Prostate gland (tissue), 2 donors: ENCODE measurements at regions not wholly inside any gene's neighbourhood (a gene's known extent, or its start where the extent isn't known, plus 50 kb on each side); places are given as distances from the start of the nearest gene placed in this dataset.

Experiments used
- DNase-seq: peaks from one replicate; pipeline ENCODE4 v3.0.0-alpha.2; 2019; ENCODE audit warnings: low spot score
- H3K27ac ChIP-seq, 2 donors: fragments of 200-600 bp; sonication (generic); 2 replicates each; pipeline ENCODE4 v1.5.1; 2017 to 2019
- H3K27me3 ChIP-seq: fragments of 200-600 bp; sonication (generic); replicated peaks from 2 replicates; pipeline ENCODE4 v1.5.1; 2019; ENCODE audit not compliant: insufficient read depth
- H3K36me3 ChIP-seq, 2 donors: fragments of 200-600 bp; sonication (generic); 1 replicate in 1 of 2; 2 replicates in 1 of 2; pipeline versions ENCODE4 v1.5.1 to v1.8.1; 2017 to 2019
- H3K4me1 ChIP-seq: fragments of 200-600 bp; sonication (generic); replicated peaks from 2 replicates; pipeline ENCODE4 v1.5.1; 2019
- H3K4me3 ChIP-seq, 2 donors: fragments of 200-600 bp; sonication (generic); 2 replicates each; pipeline ENCODE4 v1.5.1; 2017 to 2019
- H3K9me3 ChIP-seq: fragments of 200-600 bp; sonication (generic); 2 replicates; pipeline ENCODE4 v1.5.1; 2017
- POLR2A ChIP-seq: fragments of 450-650 bp; IDR thresholded peaks from one replicate; pipeline ENCODE4 v1.6.1; 2016; ENCODE audit warnings: antibody characterized with exemption, mild to moderate bottlenecking
- POLR2AphosphoS5 ChIP-seq: sonication (generic); formaldehyde crosslinking; IDR thresholded peaks from one replicate; pipeline ENCODE4 v1.6.1; 2017; ENCODE audit warnings: antibody characterized with exemption
- WGBS: methylation state at CpG from one replicate; pipeline ENCODE4 v1.1.5; 2018; 5-methylcytosine and 5-hydroxymethylcytosine counted together
- intact Hi-C: fragments of 100-400 bp; cut with DNase I; formaldehyde crosslinking; loops from one replicate; pipeline ENCODE4 v1.14.2; 2022
- TF ChIP-seq, protein P1 (sequence below), 4 experiments: fragments of 200-600 bp in 2 of 4; fragments of 450-650 bp in 2 of 4; sonication (generic) in 2 of 4; IDR thresholded peaks; 1 replicate in 3 of 4; 2 replicates in 1 of 4; pipeline ENCODE4 v1.5.1; 2016 to 2019; ENCODE audit warnings: antibody characterized with exemption in 4 of 4, mild to moderate bottlenecking in 2 of 4, moderate library complexity in 2 of 4

DNA sequence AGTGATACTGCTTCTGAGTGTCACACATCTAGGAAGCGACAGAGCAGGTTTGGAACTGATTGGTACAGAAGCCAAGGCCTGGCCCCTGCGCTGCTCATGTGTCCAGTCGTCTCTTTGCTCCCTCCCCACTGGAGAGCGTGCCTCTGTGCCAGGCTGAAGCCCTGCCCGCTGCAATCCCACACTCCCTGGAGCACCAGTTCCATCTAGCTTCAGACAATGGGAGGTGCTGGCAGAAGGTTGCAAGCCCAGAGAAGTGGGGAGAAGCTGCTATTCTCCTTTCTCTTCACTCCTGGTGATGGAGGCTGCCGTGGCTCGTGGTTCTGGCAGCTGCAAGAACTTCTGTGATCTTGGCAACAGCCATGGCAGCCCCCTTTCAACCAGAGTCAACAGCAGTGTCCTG lies 250.9 kb downstream of the MATN1 start:
- Histone ChIP-seq H3K4me1 (no peaks in the 10 kb centered on the region), H3K36me3 (no peaks in the 10 kb centered on the region), H3K27me3 (no peaks in the 10 kb centered on the region), H3K27ac (no peak overlapping the region), H3K9me3 (no peaks in the 10 kb centered on the region), H3K4me3 (no peak overlapping the region)
- no peak for TF ChIP-seq POLR2A
- TF ChIP-seq, protein P1, sequence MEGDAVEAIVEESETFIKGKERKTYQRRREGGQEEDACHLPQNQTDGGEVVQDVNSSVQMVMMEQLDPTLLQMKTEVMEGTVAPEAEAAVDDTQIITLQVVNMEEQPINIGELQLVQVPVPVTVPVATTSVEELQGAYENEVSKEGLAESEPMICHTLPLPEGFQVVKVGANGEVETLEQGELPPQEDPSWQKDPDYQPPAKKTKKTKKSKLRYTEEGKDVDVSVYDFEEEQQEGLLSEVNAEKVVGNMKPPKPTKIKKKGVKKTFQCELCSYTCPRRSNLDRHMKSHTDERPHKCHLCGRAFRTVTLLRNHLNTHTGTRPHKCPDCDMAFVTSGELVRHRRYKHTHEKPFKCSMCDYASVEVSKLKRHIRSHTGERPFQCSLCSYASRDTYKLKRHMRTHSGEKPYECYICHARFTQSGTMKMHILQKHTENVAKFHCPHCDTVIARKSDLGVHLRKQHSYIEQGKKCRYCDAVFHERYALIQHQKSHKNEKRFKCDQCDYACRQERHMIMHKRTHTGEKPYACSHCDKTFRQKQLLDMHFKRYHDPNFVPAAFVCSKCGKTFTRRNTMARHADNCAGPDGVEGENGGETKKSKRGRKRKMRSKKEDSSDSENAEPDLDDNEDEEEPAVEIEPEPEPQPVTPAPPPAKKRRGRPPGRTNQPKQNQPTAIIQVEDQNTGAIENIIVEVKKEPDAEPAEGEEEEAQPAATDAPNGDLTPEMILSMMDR (IDR thresholded peaks at IDR 0.05): no peak
- no peak for TF ChIP-seq POLR2AphosphoS5
- intact Hi-C loops: no loop called here
- DNase-seq: no peak
- 62% methylated on average over 7 of the region's 7 CpGs for WGBS

DNA sequence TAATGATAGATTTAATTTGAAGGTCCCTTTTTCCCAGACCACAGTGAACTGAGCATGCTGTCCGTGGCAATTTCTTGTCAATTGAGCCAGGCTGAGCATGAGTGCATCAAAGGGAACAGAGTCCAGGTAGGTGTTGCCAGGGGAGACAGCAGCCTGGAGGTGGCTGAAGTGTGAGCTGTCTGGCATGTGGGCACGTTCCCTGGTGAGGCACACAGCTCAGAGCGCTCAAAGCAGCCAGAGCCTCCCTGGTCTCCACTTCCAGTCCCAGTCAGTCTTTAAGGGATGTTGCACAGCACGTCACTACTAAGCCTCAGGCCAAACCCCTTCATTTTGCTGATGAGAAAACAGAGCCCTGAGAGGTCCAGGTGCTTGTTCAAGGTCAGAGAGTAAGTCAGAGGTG lies 251.4 kb downstream of the MATN1 start:
- Histone ChIP-seq H3K4me1 (no peaks in the 10 kb centered on the region), H3K27me3 (no peaks in the 10 kb centered on the region), H3K36me3 (no peaks in the 10 kb centered on the region), H3K4me3 (no peak overlapping the region), H3K27ac (no peak overlapping the region), H3K9me3 (no peaks in the 10 kb centered on the region)
- intact Hi-C loops: no loop called here
- 75% methylated on average over 4 of the region's 4 CpGs for WGBS
- TF ChIP-seq POLR2AphosphoS5 (no peak), POLR2A (no peak)
- TF ChIP-seq, protein P1 (IDR thresholded peaks at IDR 0.05): no peak
- DNase-seq: no peak

DNA sequence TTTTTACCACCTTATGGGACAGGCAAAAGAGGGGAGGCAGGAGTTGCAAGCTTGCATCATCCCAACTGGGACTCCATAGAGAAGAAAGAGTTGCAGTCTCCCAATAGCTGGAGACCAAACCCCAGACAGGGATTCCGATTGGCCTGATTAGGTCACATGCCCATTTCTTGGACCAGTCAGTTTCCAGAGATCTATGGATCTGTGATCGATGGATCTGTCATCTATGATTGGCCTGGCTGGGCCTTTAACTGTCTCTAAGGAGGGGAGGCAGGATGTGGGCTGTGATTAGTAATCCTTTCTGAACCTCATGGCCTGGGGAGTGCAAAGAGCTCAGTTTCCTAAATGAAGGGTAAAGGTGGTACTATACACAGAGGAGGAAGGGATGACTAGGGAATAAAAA lies 252.1 kb downstream of the MATN1 start:
- Histone ChIP-seq H3K4me1 (no peaks in the 10 kb centered on the region), H3K4me3 (no peak overlapping the region), H3K9me3 (no peaks in the 10 kb centered on the region), H3K36me3 (no peaks in the 10 kb centered on the region), H3K27me3 (no peaks in the 10 kb centered on the region), H3K27ac (no peak overlapping the region)
- 94% methylated on average over 2 of the region's 2 CpGs for WGBS
- intact Hi-C loops: no loop called here
- no peak for DNase-seq
- TF ChIP-seq, protein P1 (IDR thresholded peaks at IDR 0.05): no peak
- TF ChIP-seq POLR2AphosphoS5: no peak
- TF ChIP-seq POLR2A: no peak

DNA sequence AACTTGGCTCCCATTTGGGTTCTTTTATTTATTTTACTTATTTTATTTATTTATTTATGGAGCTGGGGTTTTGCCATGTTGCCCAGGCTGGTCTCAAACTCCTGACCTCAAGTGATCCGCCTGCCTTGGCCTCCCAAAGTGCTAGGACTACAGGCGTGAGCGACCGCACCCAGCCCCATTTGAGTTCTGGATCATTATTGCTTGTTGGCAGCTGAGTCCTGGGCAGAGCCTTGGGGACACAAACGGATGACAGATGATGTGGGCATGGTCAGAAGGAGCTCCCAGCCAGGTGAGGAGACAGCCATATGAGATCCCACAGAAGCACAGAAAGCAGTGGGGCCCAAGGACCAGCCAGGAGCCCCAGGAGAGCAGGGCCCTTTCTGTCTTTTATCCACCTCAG lies 254.0 kb downstream of the MATN1 start:
- H3K9me3 ChIP-seq: no peaks in the 10 kb centered on the region
- no peak for DNase-seq
- H3K27me3 ChIP-seq: no peaks in the 10 kb centered on the region
- no peak overlapping the region for H3K4me3 ChIP-seq
- H3K27ac ChIP-seq: no peak overlapping the region
- no peaks in the 10 kb centered on the region for H3K4me1 ChIP-seq
- TF ChIP-seq POLR2AphosphoS5 (no peak), POLR2A (no peak)
- TF ChIP-seq, protein P1 (IDR thresholded peaks at IDR 0.05): no peak
- no peaks in the 10 kb centered on the region for H3K36me3 ChIP-seq
- intact Hi-C loops: no loop called here
- WGBS: 76% methylated on average over 5 of the region's 5 CpGs

DNA sequence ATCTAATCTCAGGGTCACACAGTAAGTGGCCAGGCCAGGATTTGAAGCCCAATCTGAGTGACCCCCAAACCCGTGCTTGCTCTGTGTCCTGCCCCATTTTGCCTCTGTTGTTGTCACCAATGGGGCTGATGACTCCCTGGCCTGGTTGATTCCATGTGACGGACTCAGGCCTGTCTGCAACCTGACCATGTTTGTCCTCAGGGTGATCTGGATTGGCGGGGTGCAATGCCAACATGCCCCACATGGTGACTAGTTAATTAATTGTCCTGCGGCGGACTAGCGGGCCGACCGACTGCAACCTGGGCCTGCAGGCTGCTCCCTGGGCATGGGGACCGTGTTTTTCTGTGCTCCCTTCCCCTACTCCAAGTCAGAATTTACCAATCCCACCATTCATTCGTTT lies 256.3 kb downstream of the MATN1 start:
- no peaks in the 10 kb centered on the region for H3K27me3 ChIP-seq
- intact Hi-C loops: no loop called here
- DNase-seq: no peak
- no peak overlapping the region for H3K27ac ChIP-seq
- TF ChIP-seq POLR2AphosphoS5 (no peak), POLR2A (no peak)
- TF ChIP-seq, protein P1 (IDR thresholded peaks at IDR 0.05): no peak
- H3K4me3 ChIP-seq: no peak overlapping the region
- H3K9me3 ChIP-seq: no peaks in the 10 kb centered on the region
- H3K4me1 ChIP-seq: no peaks in the 10 kb centered on the region
- no peaks in the 10 kb centered on the region for H3K36me3 ChIP-seq
- WGBS: 89% methylated on average over 10 of the region's 10 CpGs
